ENCODE measurements at regions not wholly inside any gene's neighbourhood (a gene's known extent, or its start where the extent isn't known, plus 50 kb on each side); places are given as distances from the start of the nearest gene placed in this dataset.

DNA sequence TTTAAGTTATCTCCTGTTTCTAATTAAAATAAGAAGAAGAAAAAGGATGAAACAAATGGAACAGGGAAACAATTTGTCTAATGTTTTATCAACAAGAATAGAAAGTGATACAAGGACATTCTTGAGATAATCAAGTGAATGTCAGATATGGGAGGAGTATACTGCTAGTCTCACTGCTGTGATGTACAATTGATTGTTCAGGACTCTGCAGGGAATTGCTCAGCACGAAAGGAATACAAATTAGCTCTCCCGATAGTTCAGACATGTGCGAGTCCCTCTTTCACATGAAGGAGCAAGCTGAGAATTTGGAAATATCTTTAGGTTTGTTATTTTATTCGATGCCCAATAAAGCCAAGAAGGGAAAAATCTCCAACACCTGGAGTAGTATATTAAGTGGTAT lies 57.3 kb upstream of the FSTL5 start:
- Histone ChIP-seq H3K27ac (ENCODE audit: low read length) (no peak overlapping the region), H2AFZ (ENCODE audit: low read length) (no peak overlapping the region), H3K27me3 (replicated peaks; ENCODE audit: insufficient read depth, low read length) (no peaks in the 10 kb centered on the region), H3F3A (ENCODE audit: insufficient read depth, low read length) (no peaks in the 10 kb centered on the region), H3K4me1 (ENCODE audit: low read length) (no peaks in the 10 kb centered on the region), H3K9ac (ENCODE audit: low read length) (no peak overlapping the region), H3K36me3 (replicated peaks; ENCODE audit: insufficient read depth, low read length) (no peaks in the 10 kb centered on the region), H4K20me1 (ENCODE audit: insufficient read depth, low read length) (no peaks in the 10 kb centered on the region), H3K9me3 (replicated peaks; ENCODE audit: insufficient read depth, low read length) (no peaks in the 10 kb centered on the region), H3K79me2 (ENCODE audit: low read length) (no peaks in the 10 kb centered on the region), H3K4me2 (ENCODE audit: low read depth, low read length) (no peak overlapping the region), H3K9me2 (replicated peaks; ENCODE audit: insufficient read depth, low read length) (no peaks in the 10 kb centered on the region), H3K4me3 (ENCODE audit: low read length) (no peak overlapping the region)
- DNase-seq, result no peak
- TF ChIP-seq, protein P1, sequence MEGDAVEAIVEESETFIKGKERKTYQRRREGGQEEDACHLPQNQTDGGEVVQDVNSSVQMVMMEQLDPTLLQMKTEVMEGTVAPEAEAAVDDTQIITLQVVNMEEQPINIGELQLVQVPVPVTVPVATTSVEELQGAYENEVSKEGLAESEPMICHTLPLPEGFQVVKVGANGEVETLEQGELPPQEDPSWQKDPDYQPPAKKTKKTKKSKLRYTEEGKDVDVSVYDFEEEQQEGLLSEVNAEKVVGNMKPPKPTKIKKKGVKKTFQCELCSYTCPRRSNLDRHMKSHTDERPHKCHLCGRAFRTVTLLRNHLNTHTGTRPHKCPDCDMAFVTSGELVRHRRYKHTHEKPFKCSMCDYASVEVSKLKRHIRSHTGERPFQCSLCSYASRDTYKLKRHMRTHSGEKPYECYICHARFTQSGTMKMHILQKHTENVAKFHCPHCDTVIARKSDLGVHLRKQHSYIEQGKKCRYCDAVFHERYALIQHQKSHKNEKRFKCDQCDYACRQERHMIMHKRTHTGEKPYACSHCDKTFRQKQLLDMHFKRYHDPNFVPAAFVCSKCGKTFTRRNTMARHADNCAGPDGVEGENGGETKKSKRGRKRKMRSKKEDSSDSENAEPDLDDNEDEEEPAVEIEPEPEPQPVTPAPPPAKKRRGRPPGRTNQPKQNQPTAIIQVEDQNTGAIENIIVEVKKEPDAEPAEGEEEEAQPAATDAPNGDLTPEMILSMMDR (IDR thresholded peaks at IDR 0.05; ENCODE audit: low read length), result no peak
- TF ChIP-seq EZH2 (optimal IDR thresholded peaks at IDR 0.05; ENCODE audit: low read depth, low read length) (no peak), EZH2phosphoT487 (IDR thresholded peaks at IDR 0.05; ENCODE audit: low read length) (no peak)
